K562 (cell line): ENCODE measurements at regions not wholly inside any gene's neighbourhood (a gene's known extent, or its start where the extent isn't known, plus 50 kb on each side); places are given as distances from the start of the nearest gene placed in this dataset.
A peak's percentile ranks its signal among the peaks of the same experiment; 100 is the strongest.

ENCODE experiments used
- CAMTA2 ChIP-seq: fragments of 250-450 bp; sonication (Bioruptor Pico); conservative IDR thresholded peaks from 2 replicates; pipeline ENCODE4 v1.5.1; 2022
- CUX1 ChIP-seq: fragments of 200-800 bp; sonication (Bioruptor generic); IDR thresholded peaks from 2 replicates; pipeline ENCODE4 v1.6.1; 2016; ENCODE audit warnings: missing genetic modification characterization, missing compliant biosample characterization
- ETS2 ChIP-seq: IDR thresholded peaks from 2 replicates; pipeline ENCODE4 v1.6.1; 2016; ENCODE audit warnings: borderline replicate concordance, missing genetic modification characterization, mild to moderate bottlenecking, moderate library complexity, missing compliant biosample characterization; ENCODE audit not compliant: poor library complexity, severe bottlenecking
- FOXM1 ChIP-seq, 2 experiments: fragments of 450-650 bp in 1 of 2; sonication (generic) in 1 of 2; formaldehyde crosslinking in 1 of 2; IDR thresholded peaks; 2 replicates each; pipeline versions ENCODE4 v1.6.1 to v1.9.0; 2017 to 2022; ENCODE audit warnings: low read depth in 2 of 2, mild to moderate bottlenecking in 2 of 2, missing genetic modification reagents in 1 of 2, moderate library complexity in 1 of 2
- GTF2E2 ChIP-seq: fragments of 200-800 bp; sonication (Bioruptor generic); IDR thresholded peaks from 2 replicates; pipeline ENCODE4 v1.6.1; 2016; ENCODE audit warnings: missing genetic modification characterization, missing compliant biosample characterization
- HEY1 ChIP-seq: fragments of 250-450 bp; sonication (Bioruptor Pico); IDR thresholded peaks from 2 replicates; pipeline ENCODE4 v1.5.0; 2020; ENCODE audit warnings: mild to moderate bottlenecking, moderate library complexity, borderline replicate concordance
- KAT7 ChIP-seq: sonication (generic); formaldehyde crosslinking; IDR thresholded peaks from 2 replicates; pipeline ENCODE4 v1.8.0; 2022; ENCODE audit warnings: missing genetic modification reagents, mild to moderate bottlenecking, borderline replicate concordance
- KLF16 ChIP-seq: IDR thresholded peaks from 2 replicates; pipeline ENCODE4 v1.6.1; 2016; ENCODE audit warnings: antibody characterized with exemption
- MITF ChIP-seq: IDR thresholded peaks from 2 replicates; pipeline ENCODE4 v1.6.1; 2014; ENCODE audit warnings: antibody characterized with exemption
- MTA2 ChIP-seq: fragments of 450-650 bp; IDR thresholded peaks from 2 replicates; pipeline ENCODE4 v1.6.1; 2016; ENCODE audit warnings: low read depth
- MYC ChIP-seq, 2 experiments: fragments of 250-450 bp in 1 of 2; sonication (Bioruptor Pico) in 1 of 2; IDR thresholded peaks; 2 replicates each; pipeline versions ENCODE4 v1.5.1 to v1.6.1; 2012 to 2021; ENCODE audit warnings: low read depth in 2 of 2, borderline replicate concordance in 1 of 2, improper control_type of control experiment in 1 of 2, low read length in 1 of 2, mild to moderate bottlenecking in 1 of 2, moderate library complexity in 1 of 2
- PML ChIP-seq: IDR thresholded peaks from 2 replicates; pipeline ENCODE4 v1.6.1; 2012; ENCODE audit warnings: low read length, inconsistent platforms
- POLR2AphosphoS5 ChIP-seq: IDR thresholded peaks from 2 replicates; pipeline ENCODE4 v1.6.1; 2011; ENCODE audit warnings: mild to moderate bottlenecking, low read depth, low read length, moderate library complexity; ENCODE audit not compliant: control insufficient read depth, insufficient read depth
- SPI1 ChIP-seq: IDR thresholded peaks from 2 replicates; pipeline ENCODE4 v1.6.1; 2011; ENCODE audit warnings: low read depth, low read length, control low read depth, borderline replicate concordance
- TRIM24 ChIP-seq, 2 experiments: fragments of 450-650 bp; IDR thresholded peaks; 2 replicates each; pipeline ENCODE4 v1.6.1; 2016
- XRCC5 ChIP-seq: fragments of 200-400 bp; formaldehyde crosslinking; IDR thresholded peaks from 2 replicates; pipeline ENCODE4 v1.6.1; 2017; ENCODE audit warnings: low read depth, mild to moderate bottlenecking, low read length
- ZKSCAN1 ChIP-seq: fragments of 150-350 bp; IDR thresholded peaks from 2 replicates; pipeline ENCODE4 v1.6.1; 2016; ENCODE audit warnings: low read depth, low read length
- ZNF316 ChIP-seq: fragments of 450-650 bp; IDR thresholded peaks from 2 replicates; pipeline ENCODE4 v1.6.1; 2016
- ZNF586 ChIP-seq: fragments of 450-650 bp; formaldehyde crosslinking; conservative IDR thresholded peaks from 2 replicates; pipeline ENCODE4 v1.4.0; 2020; ENCODE audit warnings: mild to moderate bottlenecking, moderate library complexity
- ZNF668 ChIP-seq: fragments of 250-450 bp; sonication (Bioruptor Pico); IDR thresholded peaks from 2 replicates; pipeline ENCODE4 v1.8.0; 2022; ENCODE audit warnings: mild to moderate bottlenecking, inconsistent platforms

GRCh38 chr1:221812905-221813597 is 71.2 kb upstream of the DUSP10 start (continued):
- TF ChIP-seq ZNF586 (CRISPR knock-in tag) (no peak), TRIM24 (IDR thresholded peaks at IDR 0.05) (peak in 1 of 2 experiments; percentile 27; a peak in 1 of 4 replicates), HEY1 (CRISPR knock-in tag) (no peak), CUX1 (no peak), ETS2 (tag) (no peak), ZNF316 (no peak), KLF16 (peak; percentile 36), MTA2 (peak; percentile 63), KAT7 (no peak), GTF2E2 (tag) (no peak), MYC (IDR thresholded peaks at IDR 0.05; ENCODE audit: low read depth, low read length) (peak; percentile 82), MYC (CRISPR knock-in tag; IDR thresholded peaks at IDR 0.05; ENCODE audit: borderline replicate concordance, low read depth) (no peak), ZKSCAN1 (no peak), MITF (peak; percentile 75), ZNF668 (no peak), POLR2AphosphoS5 (no peak), FOXM1 (IDR thresholded peaks at IDR 0.05; ENCODE audit: low read depth) (no peak), FOXM1 (CRISPR knock-in tag; IDR thresholded peaks at IDR 0.05; ENCODE audit: low read depth) (no peak), SPI1 (no peak), XRCC5 (no peak), PML (peak; percentile 28; the same call in 1 of the 2 replicates), CAMTA2 (CRISPR knock-in tag) (no peak)
